ENCODE measurements at regions not wholly inside any gene's neighbourhood (a gene's known extent, or its start where the extent isn't known, plus 50 kb on each side); places are given as distances from the start of the nearest gene placed in this dataset.

DNA sequence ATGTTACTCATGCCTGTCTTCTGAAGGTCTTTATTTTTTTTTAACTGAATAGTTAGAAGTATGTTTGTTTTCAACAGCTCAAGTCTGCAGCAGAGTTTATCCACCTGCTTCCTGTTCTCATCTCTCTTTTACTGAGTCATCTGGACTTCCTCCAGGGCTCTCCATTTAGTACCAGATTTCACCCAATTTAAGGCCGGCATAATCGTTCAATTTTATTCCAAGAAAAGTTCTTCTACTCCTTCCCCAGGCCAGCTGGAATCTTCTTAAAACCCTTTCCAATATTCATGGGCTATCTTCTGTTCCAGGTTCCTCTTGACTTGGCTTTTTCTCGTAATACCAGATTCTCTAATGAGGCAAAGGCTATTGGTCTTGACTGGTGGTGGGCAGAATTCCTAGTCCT, 79.0 kb upstream of the LAMA2 start (continued):
- TF ChIP-seq PATZ1 (CRISPR knock-in tag; IDR thresholded peaks at IDR 0.05; ENCODE audit: borderline replicate concordance) (no peak), PPARA (CRISPR knock-in tag; IDR thresholded peaks at IDR 0.05; ENCODE audit: borderline replicate concordance) (no peak), ZNF565 (CRISPR knock-in tag; conservative IDR thresholded peaks at IDR 0.05; ENCODE audit: low read depth) (no peak), TCF4 (CRISPR knock-in tag; IDR thresholded peaks at IDR 0.05; ENCODE audit: borderline replicate concordance) (no peak), OSR1 (CRISPR knock-in tag; IDR thresholded peaks at IDR 0.05) (no peak), ZNF8 (CRISPR knock-in tag; IDR thresholded peaks at IDR 0.05) (no peak), TOX (CRISPR knock-in tag; IDR thresholded peaks at IDR 0.05; ENCODE audit: borderline replicate concordance) (no peak), GLIS3 (CRISPR knock-in tag; IDR thresholded peaks at IDR 0.05) (no peak), ESRRG (CRISPR knock-in tag; IDR thresholded peaks at IDR 0.05) (no peak), BACH2 (CRISPR knock-in tag; IDR thresholded peaks at IDR 0.05; ENCODE audit: borderline replicate concordance) (no peak), ZC3H10 (CRISPR knock-in tag; IDR thresholded peaks at IDR 0.05) (no peak)

GRCh38 chr6:128801621-128802020, 81.3 kb upstream of the LAMA2 start:
- TF ChIP-seq, protein P1, sequence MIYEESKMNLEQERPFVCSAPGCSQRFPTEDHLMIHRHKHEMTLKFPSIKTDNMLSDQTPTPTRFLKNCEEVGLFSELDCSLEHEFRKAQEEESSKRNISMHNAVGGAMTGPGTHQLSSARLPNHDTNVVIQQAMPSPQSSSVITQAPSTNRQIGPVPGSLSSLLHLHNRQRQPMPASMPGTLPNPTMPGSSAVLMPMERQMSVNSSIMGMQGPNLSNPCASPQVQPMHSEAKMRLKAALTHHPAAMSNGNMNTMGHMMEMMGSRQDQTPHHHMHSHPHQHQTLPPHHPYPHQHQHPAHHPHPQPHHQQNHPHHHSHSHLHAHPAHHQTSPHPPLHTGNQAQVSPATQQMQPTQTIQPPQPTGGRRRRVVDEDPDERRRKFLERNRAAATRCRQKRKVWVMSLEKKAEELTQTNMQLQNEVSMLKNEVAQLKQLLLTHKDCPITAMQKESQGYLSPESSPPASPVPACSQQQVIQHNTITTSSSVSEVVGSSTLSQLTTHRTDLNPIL (CRISPR knock-in tag; IDR thresholded peaks at IDR 0.05; ENCODE audit: low read depth): no peak
- no peak for TF ChIP-seq CSDC2 (CRISPR knock-in tag; IDR thresholded peaks at IDR 0.05)
- no peak for TF ChIP-seq ZNF8 (CRISPR knock-in tag; IDR thresholded peaks at IDR 0.05)
- no peak for TF ChIP-seq PATZ1 (CRISPR knock-in tag; IDR thresholded peaks at IDR 0.05; ENCODE audit: borderline replicate concordance)
- TF ChIP-seq ZNF565 (CRISPR knock-in tag; conservative IDR thresholded peaks at IDR 0.05; ENCODE audit: low read depth): no peak
- TF ChIP-seq ZFP3 (CRISPR knock-in tag; IDR thresholded peaks at IDR 0.05): no peak
- TF ChIP-seq, protein P2, sequence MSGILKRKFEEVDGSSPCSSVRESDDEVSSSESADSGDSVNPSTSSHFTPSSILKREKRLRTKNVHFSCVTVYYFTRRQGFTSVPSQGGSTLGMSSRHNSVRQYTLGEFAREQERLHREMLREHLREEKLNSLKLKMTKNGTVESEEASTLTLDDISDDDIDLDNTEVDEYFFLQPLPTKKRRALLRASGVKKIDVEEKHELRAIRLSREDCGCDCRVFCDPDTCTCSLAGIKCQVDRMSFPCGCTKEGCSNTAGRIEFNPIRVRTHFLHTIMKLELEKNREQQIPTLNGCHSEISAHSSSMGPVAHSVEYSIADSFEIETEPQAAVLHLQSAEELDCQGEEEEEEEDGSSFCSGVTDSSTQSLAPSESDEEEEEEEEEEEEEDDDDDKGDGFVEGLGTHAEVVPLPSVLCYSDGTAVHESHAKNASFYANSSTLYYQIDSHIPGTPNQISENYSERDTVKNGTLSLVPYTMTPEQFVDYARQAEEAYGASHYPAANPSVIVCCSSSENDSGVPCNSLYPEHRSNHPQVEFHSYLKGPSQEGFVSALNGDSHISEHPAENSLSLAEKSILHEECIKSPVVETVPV (CRISPR knock-in tag; IDR thresholded peaks at IDR 0.05): no peak
- ATAC-seq: no peak

- TF ChIP-seq TOX (CRISPR knock-in tag; IDR thresholded peaks at IDR 0.05; ENCODE audit: borderline replicate concordance): no peak
- TF ChIP-seq TCF4 (CRISPR knock-in tag; IDR thresholded peaks at IDR 0.05; ENCODE audit: borderline replicate concordance): no peak
- TF ChIP-seq, protein P1 (CRISPR knock-in tag; IDR thresholded peaks at IDR 0.05; ENCODE audit: low read depth): no peak
- TF ChIP-seq, protein P3, sequence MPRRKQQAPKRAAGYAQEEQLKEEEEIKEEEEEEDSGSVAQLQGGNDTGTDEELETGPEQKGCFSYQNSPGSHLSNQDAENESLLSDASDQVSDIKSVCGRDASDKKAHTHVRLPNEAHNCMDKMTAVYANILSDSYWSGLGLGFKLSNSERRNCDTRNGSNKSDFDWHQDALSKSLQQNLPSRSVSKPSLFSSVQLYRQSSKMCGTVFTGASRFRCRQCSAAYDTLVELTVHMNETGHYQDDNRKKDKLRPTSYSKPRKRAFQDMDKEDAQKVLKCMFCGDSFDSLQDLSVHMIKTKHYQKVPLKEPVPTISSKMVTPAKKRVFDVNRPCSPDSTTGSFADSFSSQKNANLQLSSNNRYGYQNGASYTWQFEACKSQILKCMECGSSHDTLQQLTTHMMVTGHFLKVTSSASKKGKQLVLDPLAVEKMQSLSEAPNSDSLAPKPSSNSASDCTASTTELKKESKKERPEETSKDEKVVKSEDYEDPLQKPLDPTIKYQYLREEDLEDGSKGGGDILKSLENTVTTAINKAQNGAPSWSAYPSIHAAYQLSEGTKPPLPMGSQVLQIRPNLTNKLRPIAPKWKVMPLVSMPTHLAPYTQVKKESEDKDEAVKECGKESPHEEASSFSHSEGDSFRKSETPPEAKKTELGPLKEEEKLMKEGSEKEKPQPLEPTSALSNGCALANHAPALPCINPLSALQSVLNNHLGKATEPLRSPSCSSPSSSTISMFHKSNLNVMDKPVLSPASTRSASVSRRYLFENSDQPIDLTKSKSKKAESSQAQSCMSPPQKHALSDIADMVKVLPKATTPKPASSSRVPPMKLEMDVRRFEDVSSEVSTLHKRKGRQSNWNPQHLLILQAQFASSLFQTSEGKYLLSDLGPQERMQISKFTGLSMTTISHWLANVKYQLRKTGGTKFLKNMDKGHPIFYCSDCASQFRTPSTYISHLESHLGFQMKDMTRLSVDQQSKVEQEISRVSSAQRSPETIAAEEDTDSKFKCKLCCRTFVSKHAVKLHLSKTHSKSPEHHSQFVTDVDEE (CRISPR knock-in tag; IDR thresholded peaks at IDR 0.05): no peak
- TF ChIP-seq ZNF8 (CRISPR knock-in tag; IDR thresholded peaks at IDR 0.05): no peak
- no peak for TF ChIP-seq ISL1 (CRISPR knock-in tag; IDR thresholded peaks at IDR 0.05)
- TF ChIP-seq, protein P2 (CRISPR knock-in tag; IDR thresholded peaks at IDR 0.05): no peak
- TF ChIP-seq OSR1 (CRISPR knock-in tag; IDR thresholded peaks at IDR 0.05): no peak
- no peak for ATAC-seq
Observed at GRCh38 chr6:128784266-128784665, 98.7 kb upstream of the LAMA2 start.

Measured in SK-N-SH treated with all-trans-retinoic acid at 6 μM for 48 hours (cell line).